ENCODE measurements at regions not wholly inside any gene's neighbourhood (a gene's known extent, or its start where the extent isn't known, plus 50 kb on each side); places are given as distances from the start of the nearest gene placed in this dataset.

GRCh38 chr5:24735284-24735683, 90.5 kb upstream of the CDH10 start:
- no peak for TF ChIP-seq CTCF (IDR thresholded peaks at IDR 0.05)
- TF ChIP-seq POLR2A (IDR thresholded peaks at IDR 0.05) = no peak
- TF ChIP-seq POLR2AphosphoS5 (IDR thresholded peaks at IDR 0.05) = no peak
- TF ChIP-seq EP300 (IDR thresholded peaks at IDR 0.05) = no peak
- no peak overlapping the region for H3K27ac ChIP-seq
- 62 to 77% (median 72%) methylated on average over 7 of the region's 7 CpGs for WGBS, 5 donors
- no peak overlapping the region for H3K4me3 ChIP-seq
- intact Hi-C loops (cut with DNase I; ENCODE audit: low total_unique reads) = no loop called here
- no peak for DNase-seq
- no peaks in the 10 kb centered on the region for H3K27me3 ChIP-seq
- H3K9me3 ChIP-seq = peaks cover 0 to 8% (median 0%) of the 10 kb centered on the region in 4 donors
- H3K36me3 ChIP-seq = no peaks in the 10 kb centered on the region
- H3K4me1 ChIP-seq = no peaks in the 10 kb centered on the region

GRCh38 chr5:24732184-24732583, 87.4 kb upstream of the CDH10 start:
- WGBS, 5 donors = 67 to 82% (median 72%) methylated on average over 5 of the region's 5 CpGs
- H3K27me3 ChIP-seq = no peaks in the 10 kb centered on the region
- no peak for TF ChIP-seq POLR2AphosphoS5 (IDR thresholded peaks at IDR 0.05)
- no peak for TF ChIP-seq CTCF (IDR thresholded peaks at IDR 0.05)
- no peak for TF ChIP-seq POLR2A (IDR thresholded peaks at IDR 0.05)
- no peak for TF ChIP-seq EP300 (IDR thresholded peaks at IDR 0.05)
- peaks cover 0 to 16% (median 0%) of the 10 kb centered on the region in 4 donors for H3K9me3 ChIP-seq
- intact Hi-C loops (cut with DNase I; ENCODE audit: low total_unique reads) = no loop called here
- no peak for DNase-seq
- H3K27ac ChIP-seq = no peak overlapping the region
- H3K4me3 ChIP-seq = no peak overlapping the region
- H3K4me1 ChIP-seq = no peaks in the 10 kb centered on the region
- no peaks in the 10 kb centered on the region for H3K36me3 ChIP-seq

GRCh38 chr5:24720743-24721142, 76.0 kb upstream of the CDH10 start:
- Histone ChIP-seq H3K9me3 (no peaks in the 10 kb centered on the region), H3K4me1 (no peaks in the 10 kb centered on the region), H3K36me3 (no peaks in the 10 kb centered on the region), H3K27ac (no peak overlapping the region), H3K4me3 (no peak overlapping the region), H3K27me3 (no peaks in the 10 kb centered on the region)
- DNase-seq = no peak
- 91 to 95% (median 93%) methylated on average over 3 of the region's 3 CpGs for WGBS, 5 donors
- no peak for TF ChIP-seq EP300 (IDR thresholded peaks at IDR 0.05)
- TF ChIP-seq CTCF (IDR thresholded peaks at IDR 0.05) = no peak
- TF ChIP-seq POLR2A (IDR thresholded peaks at IDR 0.05) = no peak
- TF ChIP-seq POLR2AphosphoS5 (IDR thresholded peaks at IDR 0.05) = no peak
- intact Hi-C loops (cut with DNase I; ENCODE audit: low total_unique reads) = no loop called here

GRCh38 chr5:24714746-24715145, 70.0 kb upstream of the CDH10 start:
- Histone ChIP-seq H3K4me3 (no peak overlapping the region), H3K9me3 (peaks cover 0 to 11% (median 3%) of the 10 kb centered on the region in 4 donors), H3K27me3 (no peaks in the 10 kb centered on the region), H3K36me3 (no peaks in the 10 kb centered on the region), H3K4me1 (peaks cover 0 to 6% (median 0%) of the 10 kb centered on the region in 4 donors), H3K27ac (no peak overlapping the region)
- WGBS, 5 donors = 28 to 45% (median 36%) methylated on average over 4 of the region's 4 CpGs
- intact Hi-C loops (cut with DNase I; ENCODE audit: low total_unique reads) = no loop called here
- TF ChIP-seq POLR2A (IDR thresholded peaks at IDR 0.05) (no peak), CTCF (IDR thresholded peaks at IDR 0.05) (no peak), EP300 (IDR thresholded peaks at IDR 0.05) (no peak), POLR2AphosphoS5 (IDR thresholded peaks at IDR 0.05) (no peak)
- peak in 1 of 2 donors; percentile 33 for DNase-seq
